GM23248 (cell line): ENCODE measurements at regions not wholly inside any gene's neighbourhood (a gene's known extent, or its start where the extent isn't known, plus 50 kb on each side); places are given as distances from the start of the nearest gene placed in this dataset.
A peak's percentile ranks its signal among the peaks of the same experiment; 100 is the strongest.

Experiments
- DNase-seq: peaks from one replicate; pipeline ENCODE4 v3.0.0-alpha.2; 2015
- H2AFZ ChIP-seq: fragments of 200-600 bp; sonication (generic); 2 replicates; pipeline ENCODE4 v1.6.1; 2016; ENCODE audit warnings: antibody characterized with exemption
- H3F3A ChIP-seq: fragments of 200-600 bp; sonication (generic); 2 replicates; pipeline ENCODE4 v1.6.1; 2016; ENCODE audit warnings: mild to moderate bottlenecking, antibody characterized with exemption, mixed run types; ENCODE audit not compliant: insufficient read depth
- H3K27ac ChIP-seq: fragments of 200-600 bp; sonication (generic); 2 replicates; pipeline ENCODE4 v1.5.1; 2016; ENCODE audit warnings: mild to moderate bottlenecking
- H3K27me3 ChIP-seq: fragments of 200-600 bp; sonication (generic); replicated peaks from 2 replicates; pipeline ENCODE4 v1.6.1; 2016; ENCODE audit warnings: mild to moderate bottlenecking; ENCODE audit not compliant: insufficient read depth
- H3K36me3 ChIP-seq: fragments of 200-600 bp; sonication (generic); 2 replicates; pipeline ENCODE4 v1.6.1; 2016; ENCODE audit warnings: low read depth, mild to moderate bottlenecking
- H3K4me1 ChIP-seq: fragments of 200-600 bp; sonication (generic); 2 replicates; pipeline ENCODE4 v1.6.1; 2016; ENCODE audit warnings: mild to moderate bottlenecking; ENCODE audit not compliant: insufficient read depth
- H3K4me2 ChIP-seq: fragments of 200-600 bp; sonication (generic); one replicate; pipeline ENCODE4 v1.6.1; 2016; ENCODE audit warnings: mild to moderate bottlenecking; ENCODE audit not compliant: unreplicated experiment
- H3K4me3 ChIP-seq: fragments of 200-600 bp; sonication (generic); 2 replicates; pipeline ENCODE4 v1.5.1; 2016; ENCODE audit warnings: mild to moderate bottlenecking
- H3K79me2 ChIP-seq: fragments of 200-600 bp; sonication (generic); 2 replicates; pipeline ENCODE4 v1.6.1; 2016; ENCODE audit warnings: mild to moderate bottlenecking; ENCODE audit not compliant: insufficient read depth
- H3K9ac ChIP-seq: fragments of 200-600 bp; sonication (generic); 2 replicates; pipeline ENCODE4 v1.6.1; 2016; ENCODE audit warnings: mild to moderate bottlenecking
- H3K9me2 ChIP-seq: fragments of 200-600 bp; sonication (generic); 2 replicates; pipeline ENCODE4 v1.6.1; 2016; ENCODE audit warnings: mixed run types, mild to moderate bottlenecking, moderate library complexity; ENCODE audit not compliant: insufficient read depth
- H3K9me3 ChIP-seq: fragments of 200-600 bp; sonication (generic); one replicate; pipeline ENCODE4 v1.6.1; 2017; ENCODE audit warnings: low read depth
- H4K20me1 ChIP-seq: fragments of 200-600 bp; sonication (generic); 2 replicates; pipeline ENCODE4 v1.6.0; 2016; ENCODE audit not compliant: insufficient read depth
- EZH2 ChIP-seq: fragments of 200-600 bp; sonication (generic); IDR thresholded peaks from 2 replicates; pipeline ENCODE4 v1.6.1; 2018; ENCODE audit warnings: antibody characterized with exemption, mild to moderate bottlenecking; ENCODE audit not compliant: insufficient read depth, poor library complexity, severe bottlenecking
- EZH2phosphoT487 ChIP-seq: fragments of 200-600 bp; sonication (generic); IDR thresholded peaks from 2 replicates; pipeline ENCODE4 v1.6.1; 2018; ENCODE audit warnings: antibody characterized with exemption, moderate library complexity, mild to moderate bottlenecking, low read depth; ENCODE audit not compliant: insufficient read depth
- WGBS, 2 experiments: methylation state at CpG; one replicate each; pipeline ENCODE4 v1.1.6; 2015 to 2017; ENCODE audit warnings: low lambda C conversion rate in 2 of 2, low coverage in 1 of 2; ENCODE audit errors: missing lambda C conversion rate in 2 of 2; 5-methylcytosine and 5-hydroxymethylcytosine counted together
- in situ Hi-C: fragments of 300-500 bp; cut with MboI; formaldehyde crosslinking; loops from 2 replicates; pipeline ENCODE4 v1.15.0; 2020

GRCh38 chr5:143495110-143495509, 91.6 kb upstream of the NR3C1 start:
- DNase-seq, result peak; percentile 61

GRCh38 chr5:143494595-143494994, 91.1 kb upstream of the NR3C1 start:
- 95 to 100% methylated on average over 1 of the region's 1 CpG for WGBS, 2 experiments
- Histone ChIP-seq H3K27ac (peak overlapping the region; percentile 58), H4K20me1 (no peaks in the 10 kb centered on the region), H3K79me2 (no peaks in the 10 kb centered on the region), H3K4me3 (no peak overlapping the region), H3K9ac (no peak overlapping the region), H2AFZ (no peak overlapping the region), H3F3A (peaks cover 24% of the 10 kb centered on the region), H3K36me3 (no peaks in the 10 kb centered on the region), H3K27me3 (no peaks in the 10 kb centered on the region), H3K9me2 (no peaks in the 10 kb centered on the region), H3K4me1 (peaks cover 32% of the 10 kb centered on the region), H3K9me3 (no peaks in the 10 kb centered on the region), H3K4me2 (peak overlapping the region; percentile 39)
- TF ChIP-seq EZH2phosphoT487 (no peak), EZH2 (no peak)
- no peak for DNase-seq
- in situ Hi-C loops, result no loop called here

More at GRCh38 chr5:143495110-143495509, 91.6 kb upstream of the NR3C1 start:
- H3K4me2 ChIP-seq, result peak overlapping the region; percentile 45
- H3K4me1 ChIP-seq, result peaks cover 32% of the 10 kb centered on the region
- no peak overlapping the region for H3K4me3 ChIP-seq
- H3K36me3 ChIP-seq, result no peaks in the 10 kb centered on the region
- in situ Hi-C loops, result no loop called here
- H4K20me1 ChIP-seq, result no peaks in the 10 kb centered on the region
- no peaks in the 10 kb centered on the region for H3K27me3 ChIP-seq
- peaks cover 24% of the 10 kb centered on the region for H3F3A ChIP-seq
- H3K9me3 ChIP-seq, result no peaks in the 10 kb centered on the region
- peak overlapping the region; percentile 58 for H3K27ac ChIP-seq
- H3K9ac ChIP-seq, result peak overlapping the region; percentile 12; the same call in 1 of the 2 replicates
- H3K9me2 ChIP-seq, result no peaks in the 10 kb centered on the region
- TF ChIP-seq EZH2phosphoT487 (no peak), EZH2 (no peak)
- no peak overlapping the region for H2AFZ ChIP-seq
- no peaks in the 10 kb centered on the region for H3K79me2 ChIP-seq
- 56 to 58% methylated on average over 2 of the region's 2 CpGs for WGBS, 2 experiments

- Histone ChIP-seq H2AFZ (no peak overlapping the region), H3K36me3 (no peaks in the 10 kb centered on the region), H3K4me2 (peak overlapping the region; percentile 39), H4K20me1 (no peaks in the 10 kb centered on the region), H3K9me3 (no peaks in the 10 kb centered on the region), H3K4me3 (no peak overlapping the region), H3K79me2 (no peaks in the 10 kb centered on the region), H3K9me2 (no peaks in the 10 kb centered on the region), H3F3A (peaks cover 24% of the 10 kb centered on the region), H3K4me1 (peaks cover 32% of the 10 kb centered on the region), H3K27me3 (no peaks in the 10 kb centered on the region), H3K27ac (peak overlapping the region; percentile 58), H3K9ac (no peak overlapping the region)
- TF ChIP-seq EZH2 (no peak), EZH2phosphoT487 (no peak)
- WGBS, 2 experiments, result 77% methylated on average over 2 of the region's 2 CpGs
- DNase-seq, result peak; percentile 90
- in situ Hi-C loops, result no loop called here
Observed at GRCh38 chr5:143494162-143494561, 90.7 kb upstream of the NR3C1 start.

GRCh38 chr5:143492783-143493182, 89.3 kb upstream of the NR3C1 start:
- Histone ChIP-seq H2AFZ (no peak overlapping the region), H3K27ac (no peak overlapping the region), H3K4me3 (no peak overlapping the region), H3K79me2 (no peaks in the 10 kb centered on the region), H3K36me3 (no peaks in the 10 kb centered on the region), H3K4me2 (no peak overlapping the region), H3K4me1 (peaks cover 32% of the 10 kb centered on the region), H3K9me3 (no peaks in the 10 kb centered on the region), H3K27me3 (no peaks in the 10 kb centered on the region), H3K9ac (no peak overlapping the region), H4K20me1 (no peaks in the 10 kb centered on the region), H3K9me2 (no peaks in the 10 kb centered on the region), H3F3A (peaks cover 24% of the 10 kb centered on the region)
- TF ChIP-seq EZH2phosphoT487 (no peak), EZH2 (no peak)
- DNase-seq, result no peak
- in situ Hi-C loops, result no loop called here

GRCh38 chr5:143491646-143492045, 88.2 kb upstream of the NR3C1 start:
- no peaks in the 10 kb centered on the region for H3K9me2 ChIP-seq
- H3K4me2 ChIP-seq, result no peak overlapping the region
- H2AFZ ChIP-seq, result no peak overlapping the region
- peaks cover 30% of the 10 kb centered on the region for H3K4me1 ChIP-seq
- DNase-seq, result peak; percentile 32
- H3K9me3 ChIP-seq, result no peaks in the 10 kb centered on the region
- TF ChIP-seq EZH2phosphoT487 (no peak), EZH2 (no peak)
- no peaks in the 10 kb centered on the region for H4K20me1 ChIP-seq
- WGBS, 2 experiments, result 83 to 94% methylated on average over 3 of the region's 3 CpGs
- no peak overlapping the region for H3K27ac ChIP-seq
- H3K9ac ChIP-seq, result no peak overlapping the region
- peaks cover 24% of the 10 kb centered on the region for H3F3A ChIP-seq
- in situ Hi-C loops, result no loop called here
- H3K79me2 ChIP-seq, result no peaks in the 10 kb centered on the region
- no peaks in the 10 kb centered on the region for H3K27me3 ChIP-seq
- H3K4me3 ChIP-seq, result no peak overlapping the region
- no peaks in the 10 kb centered on the region for H3K36me3 ChIP-seq
